ENCODE measurements at regions not wholly inside any gene's neighbourhood (a gene's known extent, or its start where the extent isn't known, plus 50 kb on each side); places are given as distances from the start of the nearest gene placed in this dataset.
"Not testable (repeated sequence)": the region's sequence is repeated elsewhere in the genome, so short reads cannot be mapped to it uniquely, and the experiment has no call there.

DNA sequence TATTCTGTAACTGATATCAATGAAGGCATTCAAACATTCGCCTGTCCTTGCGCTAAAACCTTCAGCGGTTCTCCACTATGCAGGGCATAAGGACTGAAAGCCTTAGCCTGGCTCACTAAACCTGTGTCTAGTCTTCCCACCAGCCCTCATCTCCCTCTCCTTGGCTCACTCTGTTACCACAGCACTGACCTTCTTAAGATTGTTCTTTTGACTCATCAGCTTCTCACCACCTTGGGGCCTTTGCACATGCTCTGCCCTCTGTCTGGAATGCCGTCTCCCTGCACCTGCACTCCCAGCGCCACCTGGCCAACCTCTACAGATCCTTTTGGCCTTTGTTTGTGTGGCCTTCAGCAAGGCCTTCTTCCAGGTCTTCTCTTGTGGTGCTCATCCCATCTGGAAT, 131.8 kb upstream of the IER5L start:
- no peak overlapping the region for H3K4me3 ChIP-seq (ENCODE audit: low read length)
- ATAC-seq (no peak), DNase-seq (no peak)
- no peaks in the 10 kb centered on the region for H3K4me1 ChIP-seq (ENCODE audit: control insufficient read depth, insufficient read depth, low read length)
- WGBS: 93% methylated on average over 5 of the region's 5 CpGs
- no peaks in the 10 kb centered on the region for H3K9me3 ChIP-seq (ENCODE audit: control insufficient read depth, low read length)
- H3K27me3 ChIP-seq (ENCODE audit: control insufficient read depth, insufficient read depth): no peaks in the 10 kb centered on the region
- no peak overlapping the region for H3K27ac ChIP-seq (ENCODE audit: low read length)
- intact Hi-C loops (cut with DNase I): no loop called here

GRCh38 chr9:129309041-129309430, 131.0 kb upstream of the IER5L start:
- peak in 1 of 3 donors; percentile 19 for DNase-seq

DNA sequence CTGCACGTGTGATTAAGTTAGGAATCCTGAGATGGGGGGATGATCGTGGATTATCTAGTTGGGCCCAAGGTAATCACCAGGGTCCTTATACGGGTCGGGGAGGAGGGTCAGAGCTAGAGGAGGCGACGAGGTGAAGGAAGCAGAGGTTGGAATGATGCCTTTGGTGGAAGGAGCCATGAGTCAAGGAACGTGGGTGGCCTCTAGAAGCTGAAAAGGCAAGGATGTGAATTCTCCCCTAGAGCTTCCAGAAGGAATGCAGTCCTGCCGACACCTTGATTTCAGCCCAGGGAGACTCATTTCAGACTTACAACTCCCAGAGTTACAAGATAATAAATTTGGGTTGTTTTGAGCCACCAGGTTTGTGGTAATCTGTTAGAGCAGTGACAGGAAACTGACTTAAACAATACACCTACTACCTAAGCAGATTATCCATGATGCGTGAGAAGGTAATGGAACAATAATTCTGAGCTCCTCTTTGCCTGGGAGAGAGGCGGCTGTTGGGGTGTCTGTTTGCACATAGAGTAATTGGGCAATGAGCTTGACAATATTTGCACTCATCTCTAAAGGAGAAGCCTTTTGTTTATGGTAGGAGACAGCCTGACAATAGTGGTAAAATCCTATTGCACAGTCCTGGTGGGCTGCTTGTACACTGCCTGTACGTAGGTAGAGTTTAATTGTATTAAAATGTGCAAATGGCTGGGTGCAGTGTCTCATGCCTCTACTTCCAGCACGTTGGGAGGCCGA, 129.3 kb upstream of the IER5L start:
- WGBS: 69% methylated on average over 13 of the region's 13 CpGs
- ATAC-seq: no peak
- no peak for DNase-seq

More at GRCh38 chr9:129309041-129309430, 131.0 kb upstream of the IER5L start:
- intact Hi-C loops (cut with DNase I): no loop called here
- WGBS: 92% methylated on average over 8 of the region's 8 CpGs
- Histone ChIP-seq H3K27me3 (ENCODE audit: control insufficient read depth, insufficient read depth) (no peaks in the 10 kb centered on the region), H3K27ac (ENCODE audit: low read length) (no peak overlapping the region), H3K4me1 (ENCODE audit: control insufficient read depth, insufficient read depth, low read length) (no peaks in the 10 kb centered on the region), H3K9me3 (ENCODE audit: control insufficient read depth, low read length) (no peaks in the 10 kb centered on the region), H3K4me3 (ENCODE audit: low read length) (no peak overlapping the region)
- ATAC-seq: no peak

DNA sequence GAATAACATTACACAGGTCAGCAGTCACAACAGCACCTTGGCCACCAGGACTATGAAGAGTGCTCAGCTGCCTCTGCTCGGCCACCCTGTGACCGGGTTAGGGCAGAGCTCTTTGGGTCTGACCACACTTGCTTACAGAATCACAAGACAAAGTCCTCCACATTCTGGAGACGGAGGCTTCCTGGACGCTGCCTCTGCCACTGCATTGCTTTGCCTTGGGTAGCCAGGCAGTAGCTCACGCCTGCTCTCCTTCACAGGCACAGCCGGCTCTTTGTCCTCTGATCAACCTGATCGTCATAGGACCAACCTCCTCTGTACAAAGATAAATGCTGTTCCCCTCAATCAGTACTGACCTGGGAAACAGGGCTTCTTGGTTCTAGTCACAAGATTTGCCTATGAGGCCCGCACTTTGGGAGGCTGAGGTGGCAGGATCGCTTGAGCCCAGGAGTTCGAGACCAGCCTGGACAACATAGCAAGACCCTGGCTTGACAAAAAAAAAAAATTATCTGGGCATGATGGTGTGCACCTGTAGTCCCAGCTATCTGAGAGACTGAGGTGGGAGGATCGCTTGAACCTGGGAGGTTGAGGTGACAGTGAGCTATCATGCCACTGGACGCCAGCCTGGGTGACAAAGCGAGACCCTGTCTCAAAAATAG, 128.4 kb upstream of the IER5L start:
- no peaks in the 10 kb centered on the region for H3K27me3 ChIP-seq (ENCODE audit: control insufficient read depth, insufficient read depth)
- H3K4me1 ChIP-seq (ENCODE audit: control insufficient read depth, insufficient read depth, low read length): no peaks in the 10 kb centered on the region
- 83% methylated on average over 13 of the region's 13 CpGs for whole genome bisulfite sequencing
- intact Hi-C loops (cut with DNase I): no loop called here
- H3K4me3 ChIP-seq (ENCODE audit: low read length): no peak overlapping the region
- DNase-seq (peak in 1 of 3 donors; percentile 18), ATAC-seq (no peak)
- H3K9me3 ChIP-seq (ENCODE audit: control insufficient read depth, low read length): no peaks in the 10 kb centered on the region
- H3K27ac ChIP-seq (ENCODE audit: low read length): no peak overlapping the region

More for the DNA sequence above, 129.3 kb upstream of the IER5L start:
- Histone ChIP-seq H3K27me3 (ENCODE audit: control insufficient read depth, insufficient read depth) (no peaks in the 10 kb centered on the region), H3K4me1 (ENCODE audit: control insufficient read depth, insufficient read depth, low read length) (no peaks in the 10 kb centered on the region), H3K4me3 (ENCODE audit: low read length) (no peak overlapping the region), H3K9me3 (ENCODE audit: control insufficient read depth, low read length) (no peaks in the 10 kb centered on the region), H3K27ac (ENCODE audit: low read length) (no peak overlapping the region)
- intact Hi-C loops (cut with DNase I): no loop called here

- intact Hi-C loops (cut with DNase I): no loop called here
- no peaks in the 10 kb centered on the region for H3K9me3 ChIP-seq (ENCODE audit: control insufficient read depth, low read length)
- no peaks in the 10 kb centered on the region for H3K4me1 ChIP-seq (ENCODE audit: control insufficient read depth, insufficient read depth, low read length)
- no peaks in the 10 kb centered on the region for H3K27me3 ChIP-seq (ENCODE audit: control insufficient read depth, insufficient read depth)
- H3K4me3 ChIP-seq (ENCODE audit: low read length): no peak overlapping the region
- 88% methylated on average over 8 of the region's 8 CpGs for WGBS
- ATAC-seq: no peak
- peak in 1 of 3 donors; percentile 34 for DNase-seq
- no peak overlapping the region for H3K27ac ChIP-seq (ENCODE audit: low read length)
Measured at GRCh38 chr9:129305246-129305645, 127.2 kb upstream of the IER5L start.

DNA sequence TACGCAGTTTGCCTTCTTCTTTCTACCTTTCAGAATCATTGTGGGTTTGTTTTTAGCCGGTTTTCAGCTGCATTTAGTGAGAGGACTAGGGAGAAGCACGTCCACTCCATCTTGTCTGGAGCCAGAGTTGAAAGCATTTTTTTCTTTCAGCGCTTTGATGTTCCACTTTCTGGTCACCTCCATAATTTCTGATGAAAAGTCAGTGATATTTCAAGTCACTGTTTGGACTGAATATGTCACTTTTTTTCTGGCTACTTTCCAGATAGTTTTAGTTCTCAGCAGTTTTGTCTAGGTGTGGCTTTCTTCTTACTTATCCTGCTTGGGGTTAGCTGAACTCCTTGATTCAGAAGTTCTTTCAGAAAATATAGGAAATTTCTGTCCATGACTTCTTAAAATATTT, 123.9 kb upstream of the IER5L start:
- ATAC-seq: no peak
- 89% methylated on average over 4 of the region's 4 CpGs for WGBS
- no peaks in the 10 kb centered on the region for H3K9me3 ChIP-seq (ENCODE audit: control insufficient read depth, low read length)

DNA sequence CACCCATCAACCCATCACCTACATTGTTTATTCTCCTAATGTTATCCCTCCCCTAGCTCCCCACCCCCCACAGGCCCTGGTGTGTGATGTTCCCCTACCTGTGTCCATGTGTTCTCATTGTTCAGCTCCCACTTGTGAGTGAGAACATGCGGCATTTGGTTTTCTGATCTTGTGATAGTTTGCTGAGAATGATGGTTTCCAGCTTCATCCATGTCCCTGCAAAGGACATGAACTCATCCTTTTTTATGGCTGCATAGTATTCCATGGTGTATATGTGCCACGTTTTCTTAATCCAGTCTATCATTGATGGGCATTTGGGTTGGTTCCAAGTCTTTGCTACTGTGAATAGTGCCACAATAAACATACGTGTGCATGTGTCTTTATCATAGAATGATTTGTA, 118.1 kb upstream of the IER5L start:
- H3K9me3 ChIP-seq (ENCODE audit: control insufficient read depth, low read length); H3K27me3 ChIP-seq (ENCODE audit: control insufficient read depth, insufficient read depth); H3K4me1 ChIP-seq (ENCODE audit: control insufficient read depth, insufficient read depth, low read length); H3K4me3 ChIP-seq (ENCODE audit: low read length); ATAC-seq; H3K27ac ChIP-seq (ENCODE audit: low read length); intact Hi-C loops (cut with DNase I); DNase-seq: not testable (repeated sequence)
- WGBS: 90% methylated on average over 2 of the region's 3 CpGs

More for the DNA sequence above, 123.9 kb upstream of the IER5L start:
- intact Hi-C loops (cut with DNase I): no loop called here
- Histone ChIP-seq H3K27me3 (ENCODE audit: control insufficient read depth, insufficient read depth) (no peaks in the 10 kb centered on the region), H3K4me3 (ENCODE audit: low read length) (no peak overlapping the region), H3K27ac (ENCODE audit: low read length) (no peak overlapping the region), H3K4me1 (ENCODE audit: control insufficient read depth, insufficient read depth, low read length) (no peaks in the 10 kb centered on the region)
- DNase-seq: no peak

- Histone ChIP-seq H3K4me3 (ENCODE audit: low read length) (no peak overlapping the region), H3K27me3 (ENCODE audit: control insufficient read depth, insufficient read depth) (no peaks in the 10 kb centered on the region), H3K9me3 (ENCODE audit: control insufficient read depth, low read length) (no peaks in the 10 kb centered on the region), H3K27ac (ENCODE audit: low read length) (no peak overlapping the region), H3K4me1 (ENCODE audit: control insufficient read depth, insufficient read depth, low read length) (no peaks in the 10 kb centered on the region)
- ATAC-seq (no peak), DNase-seq (no peak)
- 78% methylated on average over 11 of the region's 11 CpGs for WGBS
- intact Hi-C loops (cut with DNase I): no loop called here
Measured at GRCh38 chr9:129291041-129291501, 113.0 kb upstream of the IER5L start.

GRCh38 chr9:129290606-129291005, 112.5 kb upstream of the IER5L start:
- Histone ChIP-seq H3K27ac (ENCODE audit: low read length) (no peak overlapping the region), H3K27me3 (ENCODE audit: control insufficient read depth, insufficient read depth) (no peaks in the 10 kb centered on the region), H3K9me3 (ENCODE audit: control insufficient read depth, low read length) (no peaks in the 10 kb centered on the region), H3K4me1 (ENCODE audit: control insufficient read depth, insufficient read depth, low read length) (no peaks in the 10 kb centered on the region), H3K4me3 (ENCODE audit: low read length) (no peak overlapping the region)
- WGBS: 79% methylated on average over 16 of the region's 16 CpGs
- ATAC-seq (no peak), DNase-seq (no peak)
- intact Hi-C loops (cut with DNase I): no loop called here

GRCh38 chr9:129289883-129290282, 111.8 kb upstream of the IER5L start:
- intact Hi-C loops (cut with DNase I): no loop called here
- H3K4me3 ChIP-seq (ENCODE audit: low read length): no peak overlapping the region
- ATAC-seq (no peak), DNase-seq (no peak)
- no peaks in the 10 kb centered on the region for H3K9me3 ChIP-seq (ENCODE audit: control insufficient read depth, low read length)
- H3K27ac ChIP-seq (ENCODE audit: low read length): no peak overlapping the region
- H3K27me3 ChIP-seq (ENCODE audit: control insufficient read depth, insufficient read depth): no peaks in the 10 kb centered on the region
- no peaks in the 10 kb centered on the region for H3K4me1 ChIP-seq (ENCODE audit: control insufficient read depth, insufficient read depth, low read length)
- WGBS: 75% methylated on average over 3 of the region's 3 CpGs

DNA sequence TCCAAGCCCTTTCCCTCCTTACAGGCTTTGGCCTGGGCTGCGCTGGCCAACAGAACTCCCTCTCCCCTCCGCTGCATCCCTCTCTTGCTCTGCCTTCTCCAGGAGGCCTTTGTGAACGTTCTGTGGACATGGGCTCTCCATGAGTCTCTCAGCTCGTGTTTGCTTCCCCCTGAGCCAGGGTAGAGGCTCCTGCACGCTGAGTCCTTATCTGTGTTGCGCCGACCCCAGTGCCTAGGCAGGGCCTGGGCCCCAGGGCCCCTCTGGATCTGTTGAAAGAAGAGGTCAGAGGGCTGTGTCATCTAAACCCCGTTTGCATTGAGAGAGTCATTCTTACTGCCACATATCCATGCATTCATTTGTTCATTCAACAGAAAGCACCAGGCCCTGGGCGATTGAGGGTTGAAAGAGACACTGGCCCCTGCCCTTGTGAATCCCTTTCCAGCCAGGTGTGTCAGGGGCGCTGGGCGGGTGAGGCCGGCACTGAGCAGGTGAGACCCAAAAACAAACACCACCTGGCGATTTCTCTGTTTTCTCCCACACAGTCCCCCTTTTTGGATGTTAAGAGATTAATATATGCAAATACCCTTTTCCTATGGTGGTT, 111.2 kb upstream of the IER5L start:
- WGBS: 80% methylated on average over 13 of the region's 13 CpGs
- ATAC-seq (no peak), DNase-seq (no peak)
- no peaks in the 10 kb centered on the region for H3K9me3 ChIP-seq (ENCODE audit: control insufficient read depth, low read length)
- no peaks in the 10 kb centered on the region for H3K4me1 ChIP-seq (ENCODE audit: control insufficient read depth, insufficient read depth, low read length)
- H3K27ac ChIP-seq (ENCODE audit: low read length): no peak overlapping the region
- no peaks in the 10 kb centered on the region for H3K27me3 ChIP-seq (ENCODE audit: control insufficient read depth, insufficient read depth)
- H3K4me3 ChIP-seq (ENCODE audit: low read length): no peak overlapping the region
- intact Hi-C loops (cut with DNase I): no loop called here

Data from right cardiac atrium (tissue), 5 donors.